GM12891 (cell line): ENCODE measurements at regions not wholly inside any gene's neighbourhood (a gene's known extent, or its start where the extent isn't known, plus 50 kb on each side); places are given as distances from the start of the nearest gene placed in this dataset.

Experiments used
- DNase-seq: peaks from one replicate; pipeline ENCODE4 v3.0.0; 2011; ENCODE audit warnings: low spot score; ENCODE audit not compliant: insufficient read length
- FAIRE-seq: peaks from 2 replicates; lab custom pipeline; 2011; peaks lifted over from hg19 to GRCh38; lab: Jason Lieb, UNC
- PAX5 ChIP-seq: IDR thresholded peaks from 2 replicates; pipeline ENCODE4 v1.6.1; 2011; ENCODE audit warnings: low read length, moderate library complexity, mild to moderate bottlenecking; ENCODE audit not compliant: insufficient read depth, severe bottlenecking
- POLR2A ChIP-seq: IDR thresholded peaks from 2 replicates; pipeline ENCODE4 v1.6.1; 2011; ENCODE audit warnings: low read depth, low read length, control low read depth
- POLR2AphosphoS5 ChIP-seq: IDR thresholded peaks from 2 replicates; pipeline ENCODE4 v1.6.1; 2011; ENCODE audit warnings: low read depth, low read length, control low read depth
- POU2F2 ChIP-seq: IDR thresholded peaks from 2 replicates; pipeline ENCODE4 v1.6.1; 2011; ENCODE audit warnings: low read depth, mild to moderate bottlenecking, control low read depth, low read length, moderate library complexity
- SPI1 ChIP-seq: IDR thresholded peaks from 2 replicates; pipeline ENCODE4 v1.6.1; 2011; ENCODE audit warnings: low read depth, low read length, control low read depth
- TAF1 ChIP-seq: IDR thresholded peaks from 2 replicates; pipeline ENCODE4 v1.6.1; 2011; ENCODE audit warnings: low read depth, low read length, control low read depth

DNA sequence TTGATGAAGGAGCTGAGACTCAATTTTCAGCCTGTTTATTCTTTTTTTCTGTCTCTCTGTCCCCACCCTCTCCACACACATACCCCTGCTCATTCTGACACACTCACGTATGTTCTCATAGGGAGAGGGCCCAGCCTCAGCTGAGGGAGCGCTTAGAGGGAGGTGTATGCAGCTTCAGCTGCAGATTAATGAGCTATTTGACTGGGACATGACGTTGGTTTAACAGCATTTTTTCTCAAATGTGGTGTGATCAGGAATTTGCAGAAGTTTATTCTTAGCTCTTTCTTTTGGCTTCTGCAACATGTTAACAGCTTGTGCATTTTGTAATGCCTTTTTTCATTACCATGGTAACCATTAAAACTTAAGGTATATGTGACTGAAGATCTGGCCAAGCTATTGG lies 1547.1 kb upstream of the PIK3C3 start:
- no peak for FAIRE-seq
- DNase-seq, result no peak
- TF ChIP-seq PAX5 (no peak), POU2F2 (no peak), TAF1 (no peak), SPI1 (no peak), POLR2AphosphoS5 (no peak), POLR2A (no peak)

GRCh38 chr18:40404284-40404683 lies 1550.8 kb upstream of the PIK3C3 start:
- TF ChIP-seq TAF1 (no peak), POLR2AphosphoS5 (no peak), POU2F2 (no peak), POLR2A (no peak), SPI1 (no peak), PAX5 (no peak)
- DNase-seq, result no peak
- no peak for FAIRE-seq

GRCh38 chr18:40402052-40402451 lies 1553.0 kb upstream of the PIK3C3 start:
- no peak for TF ChIP-seq PAX5
- TF ChIP-seq POLR2A, result no peak
- TF ChIP-seq POLR2AphosphoS5, result no peak
- no peak for TF ChIP-seq SPI1
- TF ChIP-seq TAF1, result no peak
- no peak for TF ChIP-seq POU2F2
- no peak for FAIRE-seq
- DNase-seq, result no peak

DNA sequence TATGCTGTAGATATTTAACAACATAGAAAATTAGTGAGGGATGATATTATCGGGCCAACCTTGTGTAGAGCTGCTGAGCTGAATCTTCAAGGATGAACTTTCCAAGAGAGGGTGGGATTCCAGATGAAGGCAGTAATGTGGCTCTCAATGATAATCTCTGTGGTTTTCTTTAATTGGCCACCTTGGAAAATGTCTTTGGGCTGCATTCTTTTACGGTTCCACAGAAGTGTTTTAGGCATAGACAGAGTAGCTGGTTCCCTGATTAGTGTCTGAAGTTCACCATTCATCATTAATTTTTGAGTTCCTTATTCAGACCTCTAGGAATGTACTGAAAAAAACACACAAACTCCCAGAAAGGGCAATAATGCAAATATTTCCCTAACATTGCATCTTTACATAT lies 1566.9 kb upstream of the PIK3C3 start:
- no peak for FAIRE-seq
- no peak for TF ChIP-seq POLR2AphosphoS5
- TF ChIP-seq PAX5, result no peak
- no peak for DNase-seq

DNA sequence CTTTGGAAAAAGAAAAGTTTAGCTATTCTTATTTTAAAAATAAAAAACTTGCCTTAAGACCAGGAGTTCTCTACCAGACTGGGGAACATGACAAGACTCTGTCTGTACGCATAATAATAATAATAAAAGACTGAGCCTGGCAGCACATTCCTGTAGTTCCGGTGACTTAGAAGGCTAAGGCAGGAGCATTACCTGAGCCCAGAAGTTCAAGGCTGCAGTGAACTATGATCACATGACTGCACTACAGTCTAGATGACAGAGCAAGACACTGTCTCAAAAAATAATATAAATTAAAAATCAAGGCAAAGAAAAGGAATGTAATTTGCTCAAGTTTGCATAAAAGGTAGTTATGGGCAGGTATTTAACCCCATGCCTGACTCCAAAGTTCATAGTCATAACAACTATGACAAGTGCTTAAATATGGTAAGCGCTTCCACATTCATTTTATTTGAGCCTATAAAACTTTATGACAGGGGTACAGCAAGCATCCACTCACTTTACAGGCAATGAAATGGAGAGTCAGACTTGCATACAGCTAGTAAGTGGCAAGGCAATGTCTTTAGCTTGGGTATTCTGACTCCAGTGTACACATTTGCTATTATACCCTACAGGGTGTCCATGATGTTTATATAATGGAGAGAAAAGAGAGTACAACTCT lies 1567.8 kb upstream of the PIK3C3 start:
- TF ChIP-seq POLR2A (no peak), TAF1 (no peak), PAX5 (no peak), POLR2AphosphoS5 (no peak), SPI1 (no peak), POU2F2 (no peak)
- no peak for DNase-seq
- no peak for FAIRE-seq

GRCh38 chr18:40382197-40382596 lies 1572.8 kb upstream of the PIK3C3 start:
- no peak for TF ChIP-seq POU2F2
- TF ChIP-seq POLR2A, result no peak
- no peak for TF ChIP-seq PAX5
- no peak for TF ChIP-seq TAF1
- TF ChIP-seq SPI1, result no peak
- no peak for TF ChIP-seq POLR2AphosphoS5
- DNase-seq (no peak), FAIRE-seq (no peak)

DNA sequence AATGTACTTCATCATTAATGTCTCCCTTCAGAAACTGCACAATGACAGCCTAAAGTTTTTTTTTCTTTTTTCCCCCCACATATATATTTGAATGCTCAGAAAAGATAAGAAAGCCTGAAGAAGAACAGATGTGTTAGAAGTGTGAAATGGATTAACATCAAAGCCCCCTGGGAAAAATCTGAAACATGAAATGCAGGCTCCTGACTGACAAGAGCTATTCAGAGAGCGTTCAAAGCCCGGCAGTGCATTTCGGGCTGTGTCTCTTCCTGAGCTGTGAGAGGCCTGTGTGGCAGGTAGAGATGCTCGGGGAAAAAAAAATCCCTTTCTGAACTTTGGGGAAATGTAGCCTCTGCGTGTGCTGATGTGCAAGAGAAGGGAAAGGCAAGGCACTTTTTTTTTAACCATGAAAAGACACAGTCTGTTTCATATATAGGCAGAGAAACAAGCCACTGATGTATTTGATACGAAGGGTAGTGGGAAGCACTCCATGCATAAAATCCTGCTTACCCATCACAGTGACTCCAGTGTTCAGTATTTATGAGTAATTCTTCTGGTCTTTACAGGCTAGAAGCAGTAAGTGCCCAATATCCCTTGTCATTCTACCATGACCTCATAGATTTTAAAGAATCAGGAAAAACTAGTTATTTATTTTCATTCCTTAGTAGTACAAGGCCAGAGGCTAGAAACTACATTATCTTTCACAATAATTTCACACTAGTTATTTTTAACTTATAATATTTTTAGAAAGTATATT lies 1574.2 kb upstream of the PIK3C3 start:
- DNase-seq, result no peak
- no peak for TF ChIP-seq TAF1
- no peak for TF ChIP-seq SPI1
- no peak for TF ChIP-seq POLR2AphosphoS5
- TF ChIP-seq POLR2A, result no peak
- TF ChIP-seq PAX5, result no peak
- TF ChIP-seq POU2F2, result no peak
- no peak for FAIRE-seq

- no peak for TF ChIP-seq POU2F2
- no peak for TF ChIP-seq PAX5
- DNase-seq, result no peak
- no peak for FAIRE-seq
Measured at GRCh38 chr18:40375837-40376236, 1579.2 kb upstream of the PIK3C3 start.

DNA sequence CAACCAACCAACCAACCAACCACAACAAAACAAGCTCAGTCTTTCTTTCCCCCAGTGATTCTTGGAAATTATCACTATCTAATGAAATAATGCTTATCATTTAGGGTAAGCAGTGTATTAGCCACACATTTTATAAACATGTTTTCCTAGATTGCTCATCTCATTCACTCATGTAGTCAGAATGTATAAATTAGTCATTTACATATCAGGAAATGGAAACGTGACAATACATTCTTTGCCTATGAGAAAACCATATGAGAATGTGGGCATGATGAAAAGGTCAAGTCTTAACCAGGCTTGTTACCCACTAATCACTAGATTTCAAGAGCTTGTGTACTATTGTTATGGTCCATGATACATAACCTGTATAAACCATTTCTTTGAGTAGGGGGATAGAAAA lies 1583.4 kb upstream of the PIK3C3 start:
- no peak for DNase-seq
- TF ChIP-seq PAX5 (no peak), TAF1 (no peak)
- FAIRE-seq, result no peak

GRCh38 chr18:40367576-40367975 lies 1587.5 kb upstream of the PIK3C3 start:
- DNase-seq (no peak), FAIRE-seq (no peak)
- TF ChIP-seq POLR2A, result no peak
- TF ChIP-seq TAF1, result no peak
- TF ChIP-seq POLR2AphosphoS5, result no peak
- TF ChIP-seq POU2F2, result no peak
- no peak for TF ChIP-seq PAX5
